OCI-M1 (cell line): ENCODE measurements at regions not wholly inside any gene's neighbourhood (a gene's known extent, or its start where the extent isn't known, plus 50 kb on each side); places are given as distances from the start of the nearest gene placed in this dataset.

Source experiments
- DNase-seq: peaks from one replicate; lab custom pipeline; 2025; lab: John Stamatoyannopoulos, UW

DNA sequence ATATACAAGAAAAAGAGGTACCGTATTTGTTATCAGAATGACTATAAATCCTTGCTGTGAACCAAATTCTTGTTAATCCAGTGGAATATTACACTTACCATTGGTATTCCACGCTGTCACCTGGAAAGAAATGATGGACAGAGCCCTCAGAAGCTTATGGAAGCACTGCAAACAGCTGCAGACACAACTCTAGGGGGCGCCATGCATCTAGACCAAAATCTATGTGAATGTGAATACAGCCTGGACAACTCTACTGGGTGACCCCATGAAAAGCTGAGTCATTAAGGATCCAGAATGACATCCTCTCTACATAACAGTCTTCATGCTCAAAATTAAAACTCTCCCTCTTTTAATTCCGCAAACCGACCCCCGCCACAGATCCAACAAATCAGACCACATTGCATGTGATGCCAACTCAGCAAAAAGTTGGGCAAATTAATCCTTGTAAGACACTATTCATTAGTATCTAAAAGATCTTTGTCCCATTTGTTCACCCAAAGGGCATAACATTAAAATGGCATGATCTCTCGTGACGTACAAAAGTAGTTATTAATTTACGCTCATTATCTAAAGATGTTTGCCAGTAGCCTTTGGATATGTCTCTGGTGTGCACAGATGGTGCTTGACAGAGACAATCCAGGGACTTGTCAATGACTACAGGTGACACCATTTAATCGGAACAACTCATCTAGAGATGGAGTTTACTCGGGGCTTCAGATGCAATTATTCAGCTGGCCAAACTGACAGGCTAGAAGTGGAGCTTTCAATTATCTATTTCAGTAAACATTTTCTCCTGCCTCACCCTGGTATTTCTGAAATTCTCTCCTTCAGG lies 552.7 kb upstream of the PSMD7 start:
- no peak for DNase-seq

GRCh38 chr16:73739049-73739769 lies 557.4 kb upstream of the PSMD7 start:
- DNase-seq, result no peak

GRCh38 chr16:73738266-73738665 lies 558.3 kb upstream of the PSMD7 start:
- no peak for DNase-seq

GRCh38 chr16:73737637-73738036 lies 559.0 kb upstream of the PSMD7 start:
- DNase-seq, result no peak

- DNase-seq, result no peak
Observed at GRCh38 chr16:73735954-73736353, 560.7 kb upstream of the PSMD7 start.

DNA sequence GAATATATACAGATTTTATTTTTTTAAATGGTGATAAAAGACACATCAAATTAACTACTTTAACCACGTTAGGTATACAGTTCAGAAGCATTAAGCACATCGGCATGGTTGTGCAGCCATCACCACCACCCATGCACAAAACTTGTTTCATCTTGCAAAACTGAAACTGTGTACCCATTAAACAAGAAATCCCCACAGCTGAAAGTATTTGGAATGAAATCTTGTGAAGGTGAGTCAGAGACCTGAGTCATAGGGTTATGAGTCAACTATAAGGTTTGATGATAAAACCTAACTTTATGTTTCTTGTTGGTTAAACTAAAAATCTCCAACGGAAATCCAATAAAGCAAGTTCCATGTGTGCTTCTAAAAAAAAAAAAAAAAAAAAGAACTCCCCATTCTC lies 561.6 kb upstream of the PSMD7 start:
- DNase-seq, result peak; percentile 2

- no peak for DNase-seq
Observed at GRCh38 chr16:73732681-73733080, 563.9 kb upstream of the PSMD7 start.

GRCh38 chr16:73732143-73732542 lies 564.5 kb upstream of the PSMD7 start:
- DNase-seq, result no peak

DNA sequence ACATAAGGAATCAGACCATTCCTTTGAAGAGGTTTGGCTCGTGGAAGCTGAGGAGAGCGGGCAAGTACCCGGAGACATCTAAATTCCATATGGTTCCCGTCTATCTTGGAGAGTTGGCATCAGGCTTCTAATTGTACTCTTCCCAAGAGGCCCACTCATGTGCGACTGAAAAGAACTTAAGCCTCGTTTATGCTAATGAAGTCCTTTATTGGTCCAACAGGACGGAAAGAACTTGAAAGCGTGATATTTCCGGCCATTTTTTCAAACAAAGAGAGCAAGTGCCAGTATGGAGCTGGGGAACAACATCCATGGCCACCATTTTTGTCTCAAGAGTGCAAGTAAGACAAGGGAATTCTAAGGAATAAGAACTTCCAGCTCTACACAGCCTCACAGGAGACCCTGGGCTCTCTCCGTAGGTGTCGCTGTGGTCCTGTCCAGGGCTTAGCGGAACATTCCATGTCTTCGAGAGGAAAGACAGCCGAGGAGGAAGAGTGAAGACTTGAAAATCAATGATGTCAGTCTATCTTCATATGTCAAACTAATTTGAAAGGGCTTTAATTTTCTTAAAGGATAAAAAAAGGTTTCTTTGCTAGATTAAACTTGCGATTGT lies 566.0 kb upstream of the PSMD7 start:
- no peak for DNase-seq

DNA sequence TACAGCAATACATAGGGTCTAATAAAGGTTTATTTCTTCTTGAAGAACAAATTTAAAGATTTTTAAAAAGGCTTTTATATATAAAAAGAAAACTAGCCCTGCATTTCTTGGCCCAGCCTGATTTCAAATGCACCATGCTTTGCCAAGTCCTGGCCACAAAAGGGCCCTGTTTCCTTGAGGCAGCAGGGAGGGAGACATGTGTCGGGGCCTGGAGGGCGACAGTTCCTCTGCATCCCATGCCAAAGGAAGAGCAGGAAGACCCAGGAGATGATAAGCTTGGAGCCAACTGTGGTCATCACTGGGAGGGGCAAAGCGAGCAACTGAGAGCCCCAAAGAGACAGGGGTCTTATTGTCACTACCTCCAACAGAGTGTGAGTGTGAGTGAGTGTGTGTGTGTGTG lies 571.5 kb upstream of the PSMD7 start:
- DNase-seq, result no peak

GRCh38 chr16:73724503-73724902 lies 572.1 kb upstream of the PSMD7 start:
- DNase-seq, result no peak

DNA sequence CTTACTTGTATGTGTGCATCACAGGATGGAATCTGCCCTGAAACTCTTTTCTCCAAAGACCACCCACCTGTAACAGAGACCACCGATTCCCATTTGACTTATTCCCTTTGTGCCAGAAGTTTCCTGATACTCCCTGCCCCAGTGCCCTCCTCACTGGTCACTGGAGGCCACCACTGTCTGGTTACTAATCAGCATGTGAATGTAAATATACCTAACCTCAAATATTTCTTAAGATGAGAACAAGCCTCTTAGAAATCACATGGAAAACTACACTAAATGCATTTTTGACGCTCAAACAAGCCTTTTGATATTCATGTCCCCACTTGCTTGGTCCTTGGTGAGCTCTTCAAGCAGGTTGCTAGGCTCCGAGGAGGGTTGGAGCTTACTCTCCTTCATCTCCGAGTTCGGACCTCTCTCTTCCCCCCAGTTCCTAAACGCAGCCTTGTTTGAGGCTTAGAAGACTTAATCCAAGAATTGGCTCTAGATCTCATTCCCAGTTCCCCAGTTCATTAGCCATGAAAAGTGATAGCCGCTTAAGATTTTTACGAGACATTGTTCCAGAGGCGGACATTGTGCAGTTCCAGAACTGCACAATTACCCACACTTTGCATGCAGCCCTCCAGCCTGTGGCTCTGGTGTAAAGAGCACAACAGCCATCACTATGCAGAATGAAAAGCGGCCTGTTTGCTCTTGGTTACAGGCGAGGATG lies 579.2 kb upstream of the PSMD7 start:
- DNase-seq, result no peak

- no peak for DNase-seq
Observed at GRCh38 chr16:73714976-73715375, 581.6 kb upstream of the PSMD7 start.

DNA sequence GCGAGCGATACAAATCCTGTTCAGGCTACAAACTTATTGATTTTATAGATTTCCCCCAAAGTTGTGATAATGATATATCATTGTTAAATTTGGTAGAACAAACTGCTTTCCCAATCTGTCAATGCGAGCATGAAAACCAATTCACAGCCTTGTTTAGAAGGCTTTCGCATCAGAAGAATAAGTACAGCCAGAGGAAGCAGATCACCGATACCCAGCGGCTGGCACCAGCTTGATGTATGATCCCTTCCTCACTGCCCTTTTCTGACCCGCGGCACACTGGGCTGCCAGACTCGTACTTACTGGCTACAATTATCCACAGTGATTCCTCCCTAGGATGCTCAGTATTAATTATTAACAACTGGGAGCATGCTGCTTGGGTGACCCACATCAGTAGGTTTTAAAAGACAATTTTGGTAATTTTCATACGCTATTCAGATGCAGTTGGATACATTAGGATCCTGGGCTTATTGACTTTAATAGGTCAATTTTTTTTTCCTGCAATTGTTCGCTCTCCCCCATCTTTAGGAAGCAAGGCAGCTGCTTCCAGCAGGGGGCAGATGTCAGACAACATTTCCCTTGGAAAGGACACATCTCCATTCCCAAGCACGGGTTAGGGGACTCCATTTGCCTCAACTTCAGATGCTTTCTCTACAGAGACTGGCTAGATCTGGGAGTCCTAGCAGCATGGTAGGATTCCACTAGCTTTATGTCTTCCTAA lies 582.7 kb upstream of the PSMD7 start:
- peak; percentile 25 for DNase-seq

DNA sequence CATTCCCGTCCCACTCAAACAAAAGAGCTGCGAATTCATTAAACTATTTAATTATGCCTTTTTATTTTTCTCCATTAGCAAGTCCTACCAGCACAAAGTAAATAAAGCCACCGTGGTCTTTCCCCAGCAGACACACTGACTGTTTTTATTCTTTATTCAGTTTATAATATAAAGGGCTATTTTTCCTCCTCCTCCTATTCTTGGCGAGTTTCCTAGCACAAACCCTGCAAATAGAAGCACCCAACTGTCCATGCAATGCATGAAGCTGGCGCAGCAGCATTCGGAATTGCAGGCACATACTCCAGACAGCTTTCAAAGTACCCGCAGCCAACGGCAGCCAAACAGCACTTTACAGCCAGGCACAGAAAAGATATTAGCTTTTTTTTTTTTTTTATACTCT lies 583.4 kb upstream of the PSMD7 start:
- DNase-seq, result no peak

- DNase-seq, result no peak
Observed at GRCh38 chr16:73711406-73712080, 585.1 kb upstream of the PSMD7 start.

DNA sequence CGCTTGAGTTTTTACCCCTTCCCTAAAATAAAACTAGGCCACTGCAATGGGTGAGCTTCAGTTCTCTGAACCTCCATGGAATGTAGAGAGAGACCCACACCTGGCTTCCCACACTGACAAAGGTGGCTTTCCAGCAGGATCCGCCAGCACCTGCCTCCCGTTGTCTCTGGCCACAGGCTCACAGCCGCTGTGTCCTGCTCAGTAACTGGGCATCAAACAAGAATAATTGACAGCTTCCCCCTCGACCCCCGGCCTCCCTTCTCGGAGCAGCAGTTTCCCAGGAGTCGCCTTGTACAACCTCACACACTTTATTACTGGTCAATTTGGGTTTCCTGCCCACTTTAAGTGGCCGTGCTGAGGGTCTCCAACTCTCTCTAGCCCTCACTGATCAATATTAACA lies 586.1 kb upstream of the PSMD7 start:
- no peak for DNase-seq

- DNase-seq, result no peak
Observed at GRCh38 chr16:73707863-73708262, 588.8 kb upstream of the PSMD7 start.

DNA sequence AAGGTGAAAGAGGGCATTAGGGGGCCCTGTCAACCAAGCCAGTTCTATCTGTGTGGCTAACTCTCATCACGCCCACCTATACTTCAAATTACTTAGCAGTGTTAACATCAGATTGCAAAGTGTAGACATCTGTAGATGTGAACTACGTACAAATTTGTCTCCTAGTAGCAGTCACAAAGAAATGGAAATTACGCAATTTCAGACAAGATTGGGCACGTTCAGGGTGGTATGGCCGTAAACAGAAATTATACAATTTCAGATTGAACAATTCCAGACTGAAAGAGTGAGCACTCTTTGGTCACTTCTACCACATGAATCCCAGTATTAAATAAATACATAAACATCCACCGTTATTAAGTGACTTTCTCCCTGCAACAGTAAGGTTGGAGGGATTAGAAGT lies 592.7 kb upstream of the PSMD7 start:
- DNase-seq, result no peak

GRCh38 chr16:73697336-73697735 lies 599.3 kb upstream of the PSMD7 start:
- no peak for DNase-seq

DNA sequence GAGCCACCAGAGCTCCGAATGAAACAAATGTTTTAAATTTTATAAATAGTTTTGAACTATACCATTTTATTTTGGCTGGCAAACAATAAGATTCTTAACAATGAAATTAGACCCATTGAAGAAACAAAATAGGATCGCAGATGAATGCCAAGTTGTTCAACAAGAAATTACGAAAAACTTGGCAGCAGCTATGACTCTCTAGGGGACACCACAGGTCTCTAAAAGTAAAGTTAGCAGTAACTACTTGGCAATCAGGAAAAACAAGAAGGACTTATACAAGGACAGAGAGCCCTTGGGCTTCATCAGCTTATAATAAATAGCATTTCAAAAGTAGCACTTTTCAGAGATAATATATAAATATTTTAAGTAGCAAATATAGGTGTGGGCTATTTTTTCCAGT lies 603.8 kb upstream of the PSMD7 start:
- no peak for DNase-seq
